H9 (cell line): ENCODE measurements at regions not wholly inside any gene's neighbourhood (a gene's known extent, or its start where the extent isn't known, plus 50 kb on each side); places are given as distances from the start of the nearest gene placed in this dataset.

Experiments used
- DNase-seq: peaks from one replicate; pipeline ENCODE4 v3.0.0-alpha.2; 2017
- H2AFZ ChIP-seq: one replicate; pipeline ENCODE4 v1.6.1; 2013; ENCODE audit warnings: mild to moderate bottlenecking, low read length, control low read depth, moderate library complexity
- H2AK5ac ChIP-seq: 2 replicates; pipeline ENCODE4 v1.6.1; 2013; ENCODE audit warnings: low read length, control low read depth, mixed read lengths; ENCODE audit not compliant: insufficient read length
- H2BK120ac ChIP-seq: one replicate; pipeline ENCODE4 v1.6.1; 2013; ENCODE audit warnings: low read depth, mild to moderate bottlenecking, low read length, control low read depth, inconsistent platforms; ENCODE audit not compliant: poor library complexity, severe bottlenecking
- H2BK12ac ChIP-seq: 2 replicates; pipeline ENCODE4 v1.6.1; 2013; ENCODE audit warnings: low read length, control low read depth, mixed read lengths, low read depth; ENCODE audit not compliant: insufficient read length
- H2BK15ac ChIP-seq: 2 replicates; pipeline ENCODE4 v1.6.1; 2013; ENCODE audit warnings: low read depth, low read length, control low read depth
- H2BK20ac ChIP-seq: one replicate; pipeline ENCODE4 v1.6.1; 2013; ENCODE audit warnings: low read depth, mild to moderate bottlenecking, low read length, control low read depth, inconsistent platforms; ENCODE audit not compliant: poor library complexity, severe bottlenecking
- H2BK5ac ChIP-seq: 2 replicates; pipeline ENCODE4 v1.6.1; 2013; ENCODE audit warnings: low read length, control low read depth, mixed read lengths; ENCODE audit not compliant: insufficient read length
- H3K14ac ChIP-seq: 2 replicates; pipeline ENCODE4 v1.6.1; 2013; ENCODE audit warnings: low read length, control low read depth; ENCODE audit not compliant: insufficient read depth
- H3K18ac ChIP-seq: 2 replicates; pipeline ENCODE4 v1.6.1; 2013; ENCODE audit warnings: low read depth, mild to moderate bottlenecking, mixed read lengths, low read length, control low read depth; ENCODE audit not compliant: insufficient read length
- H3K23ac ChIP-seq: 2 replicates; pipeline ENCODE4 v1.6.1; 2013; ENCODE audit warnings: low read length, control low read depth, mixed read lengths, low read depth; ENCODE audit not compliant: insufficient read length
- H3K23me2 ChIP-seq: 2 replicates; pipeline ENCODE4 v1.6.1; 2013; ENCODE audit warnings: low read depth, mild to moderate bottlenecking, mixed read lengths, low read length, control low read depth; ENCODE audit not compliant: insufficient read length, poor library complexity, severe bottlenecking
- H3K27ac ChIP-seq: 2 replicates; pipeline ENCODE4 v1.5.1; 2013; ENCODE audit warnings: low read length, control low read depth, mixed read lengths, low read depth; ENCODE audit not compliant: insufficient read length
- H3K27me3 ChIP-seq: 2 replicates; pipeline ENCODE4 v1.6.1; 2013; ENCODE audit warnings: low read length, control low read depth, inconsistent platforms; ENCODE audit not compliant: insufficient read depth
- H3K4ac ChIP-seq: 2 replicates; pipeline ENCODE4 v1.6.1; 2013; ENCODE audit warnings: low read depth, mild to moderate bottlenecking, control low read depth, inconsistent platforms, low read length, moderate library complexity
- H3K4me1 ChIP-seq: 2 replicates; pipeline ENCODE4 v1.6.1; 2013; ENCODE audit warnings: low read length, control low read depth, inconsistent platforms; ENCODE audit not compliant: insufficient read depth
- H3K4me2 ChIP-seq: 2 replicates; pipeline ENCODE4 v1.6.1; 2013; ENCODE audit warnings: low read length, control low read depth, mixed read lengths; ENCODE audit not compliant: insufficient read length, insufficient read depth
- H3K56ac ChIP-seq: 2 replicates; pipeline ENCODE4 v1.6.1; 2013; ENCODE audit warnings: low read depth, mild to moderate bottlenecking, mixed read lengths, low read length, control low read depth; ENCODE audit not compliant: insufficient read length
- H3K79me1 ChIP-seq: 2 replicates; pipeline ENCODE4 v1.6.1; 2013; ENCODE audit warnings: low read depth, mild to moderate bottlenecking, moderate library complexity, low read length, control low read depth, inconsistent platforms; ENCODE audit not compliant: insufficient read depth, poor library complexity, severe bottlenecking
- H3K79me2 ChIP-seq: 2 replicates; pipeline ENCODE4 v1.6.1; 2013; ENCODE audit warnings: low read length, control low read depth, inconsistent platforms; ENCODE audit not compliant: insufficient read depth
- H3K9ac ChIP-seq: 2 replicates; pipeline ENCODE4 v1.6.1; 2013; ENCODE audit warnings: low read length, control low read depth, mixed read lengths; ENCODE audit not compliant: insufficient read length; ENCODE audit errors: extremely low read depth
- H3K9me3 ChIP-seq: one replicate; pipeline ENCODE4 v1.6.1; 2013; ENCODE audit warnings: low read depth, low read length, inconsistent platforms; ENCODE audit not compliant: control insufficient read depth
- H3T11ph ChIP-seq: one replicate; pipeline ENCODE4 v1.6.1; 2013; ENCODE audit warnings: mild to moderate bottlenecking, low read length, control low read depth, inconsistent platforms
- H4K20me1 ChIP-seq: one replicate; pipeline ENCODE4 v1.6.1; 2013; ENCODE audit not compliant: control insufficient read depth, insufficient read length, insufficient read depth
- H4K5ac ChIP-seq: 2 replicates; pipeline ENCODE4 v1.6.1; 2013; ENCODE audit warnings: low read depth, mild to moderate bottlenecking, mixed read lengths, low read length, control low read depth; ENCODE audit not compliant: insufficient read length
- H4K8ac ChIP-seq: replicated peaks from 2 replicates; pipeline ENCODE4 v1.6.1; 2013; ENCODE audit warnings: low read length, control low read depth, mixed read lengths, low read depth; ENCODE audit not compliant: insufficient read length
- H4K91ac ChIP-seq: 2 replicates; pipeline ENCODE4 v1.6.1; 2013; ENCODE audit warnings: low read depth, mild to moderate bottlenecking, moderate library complexity, mixed read lengths, low read length, control low read depth; ENCODE audit not compliant: insufficient read length
- H3K27ac Mint-ChIP-seq, 3 experiments: 2 replicates in 2 of 3; 3 replicates in 1 of 3; pipeline ENCODE4 v1.8.0; 2020 to 2021; ENCODE audit warnings: mixed read lengths in 3 of 3, mild to moderate bottlenecking in 1 of 3, moderate library complexity in 1 of 3
- H3K27me3 Mint-ChIP-seq: 2 replicates; pipeline ENCODE4 v1.8.0; 2021; ENCODE audit warnings: low read depth, mild to moderate bottlenecking, moderate library complexity, mixed read lengths
- H3K36me3 Mint-ChIP-seq, 3 experiments: 2 replicates in 2 of 3; 3 replicates in 1 of 3; pipeline ENCODE4 v1.8.0; 2020 to 2021; ENCODE audit warnings: low read depth in 3 of 3, mixed read lengths in 3 of 3; ENCODE audit not compliant: insufficient read depth in 1 of 3
- H3K4me1 Mint-ChIP-seq, 2 experiments: 2 replicates each; pipeline ENCODE4 v1.8.0; 2020; ENCODE audit warnings: mixed read lengths in 2 of 2
- H3K4me3 Mint-ChIP-seq, 2 experiments: 2 replicates in 1 of 2; 3 replicates in 1 of 2; pipeline ENCODE4 v1.8.0; 2020 to 2021; ENCODE audit warnings: mild to moderate bottlenecking in 2 of 2, mixed read lengths in 2 of 2, moderate library complexity in 1 of 2
- H3K9me3 Mint-ChIP-seq, 2 experiments: 2 replicates in 1 of 2; 3 replicates in 1 of 2; pipeline ENCODE4 v1.8.0; 2020; ENCODE audit warnings: mild to moderate bottlenecking in 2 of 2, mixed read lengths in 2 of 2, moderate library complexity in 1 of 2
- CTCF ChIP-seq: fragments of 200-600 bp; sonication (generic); conservative IDR thresholded peaks from 3 replicates; pipeline ENCODE4 v1.8.0; 2021; ENCODE audit warnings: antibody characterized with exemption, mild to moderate bottlenecking
- WGBS: extraction: QIAGEN DNeasy Blood & Tissue Kit; methylation state at CpG from one replicate; pipeline ENCODE4 v1.1.7; 2013; ENCODE audit warnings: missing lambda C conversion rate, low lambda C conversion rate, mixed read lengths; ENCODE audit not compliant: insufficient read length; ENCODE audit errors: extremely low coverage; 5-methylcytosine and 5-hydroxymethylcytosine counted together

GRCh38 chr16:86199182-86199581 is 300.2 kb downstream of the IRF8 start:
- no CpG with 5 or more reads among the region's 7 CpGs for WGBS
- H3K9ac ChIP-seq, result no peak overlapping the region
- H3K27ac Mint-ChIP-seq, result no peak overlapping the region
- no peaks in the 10 kb centered on the region for H3K27me3 ChIP-seq
- H2AK5ac ChIP-seq, result no peak overlapping the region
- no peak overlapping the region for H4K91ac ChIP-seq
- no peak overlapping the region for H2AFZ ChIP-seq
- peaks cover 6% of the 10 kb centered on the region for H3K4me1 ChIP-seq
- H2BK20ac ChIP-seq, result no peak overlapping the region
- H2BK5ac ChIP-seq, result no peak overlapping the region
- peaks cover 31 to 72% of the 10 kb centered on the region in 2 experiments for H3K4me1 Mint-ChIP-seq
- no peak overlapping the region for H4K5ac ChIP-seq
- no peaks in the 10 kb centered on the region for H3K9me3 ChIP-seq
- H3K27me3 Mint-ChIP-seq, result peaks cover 12% of the 10 kb centered on the region
- no peaks in the 10 kb centered on the region for H3K23me2 ChIP-seq
- H3K79me1 ChIP-seq, result no peaks in the 10 kb centered on the region
- no peak for DNase-seq
- no peaks in the 10 kb centered on the region for H4K20me1 ChIP-seq
- no peak overlapping the region for H2BK120ac ChIP-seq
- H3T11ph ChIP-seq, result no peak overlapping the region
- no peak overlapping the region for H3K4me2 ChIP-seq
- no peak overlapping the region for H3K4ac ChIP-seq
- no peaks in the 10 kb centered on the region for H3K36me3 Mint-ChIP-seq
- no peak overlapping the region for H4K8ac ChIP-seq
- no peaks in the 10 kb centered on the region for H3K79me2 ChIP-seq
- H3K9me3 Mint-ChIP-seq, result no peaks in the 10 kb centered on the region
- H3K23ac ChIP-seq, result no peak overlapping the region
- H3K14ac ChIP-seq, result no peak overlapping the region
- H3K27ac ChIP-seq, result no peak overlapping the region
- no peak overlapping the region for H3K18ac ChIP-seq
- no peak for TF ChIP-seq CTCF
- no peak overlapping the region for H2BK12ac ChIP-seq
- no peak overlapping the region for H3K56ac ChIP-seq
- H3K4me3 Mint-ChIP-seq, result no peak overlapping the region
- H2BK15ac ChIP-seq, result no peak overlapping the region
